ENCODE measurements at regions not wholly inside any gene's neighbourhood (a gene's known extent, or its start where the extent isn't known, plus 50 kb on each side); places are given as distances from the start of the nearest gene placed in this dataset.

- TF ChIP-seq CTCF (IDR thresholded peaks at IDR 0.05) (no peak), POLR2A (IDR thresholded peaks at IDR 0.05) (no peak)
These were observed 336.1 kb upstream of the POU3F2 start for GRCh38 chr6:98498144-98498775.

All from gastroesophageal sphincter (tissue), 3 donors.